Hepatocyte (in vitro differentiated cells): ENCODE measurements at regions not wholly inside any gene's neighbourhood (a gene's known extent, or its start where the extent isn't known, plus 50 kb on each side); places are given as distances from the start of the nearest gene placed in this dataset.

ENCODE experiments used
- DNase-seq: peaks from one replicate; pipeline ENCODE4 v3.0.0-alpha.2; 2016; ENCODE audit warnings: low spot score
- H2AFZ ChIP-seq: fragments of 200-600 bp; sonication (generic); 2 replicates; pipeline ENCODE4 v1.6.0; 2016; ENCODE audit warnings: antibody characterized with exemption, mild to moderate bottlenecking
- H3K27ac ChIP-seq: fragments of 200-600 bp; sonication (generic); 2 replicates; pipeline ENCODE4 v1.5.1; 2016; ENCODE audit warnings: mild to moderate bottlenecking
- H3K27me3 ChIP-seq: fragments of 200-600 bp; sonication (generic); 2 replicates; pipeline ENCODE4 v1.6.1; 2016
- H3K36me3 ChIP-seq: fragments of 200-600 bp; sonication (generic); replicated peaks from 2 replicates; pipeline ENCODE4 v1.5.1; 2016; ENCODE audit warnings: low read depth; ENCODE audit not compliant: insufficient read depth
- H3K4me1 ChIP-seq: fragments of 200-600 bp; sonication (generic); 2 replicates; pipeline ENCODE4 v1.5.1; 2016; ENCODE audit warnings: mild to moderate bottlenecking, moderate library complexity; ENCODE audit not compliant: insufficient read depth
- H3K4me2 ChIP-seq: fragments of 200-600 bp; sonication (generic); 2 replicates; pipeline ENCODE4 v1.6.0; 2016
- H3K4me3 ChIP-seq: fragments of 200-600 bp; sonication (generic); 2 replicates; pipeline ENCODE4 v1.5.1; 2016; ENCODE audit warnings: mild to moderate bottlenecking
- H3K79me2 ChIP-seq: fragments of 200-600 bp; sonication (generic); 2 replicates; pipeline ENCODE4 v1.6.0; 2017; ENCODE audit warnings: mild to moderate bottlenecking
- H3K9me2 ChIP-seq: fragments of 200-600 bp; sonication (generic); replicated peaks from 2 replicates; pipeline ENCODE4 v1.6.0; 2017; ENCODE audit warnings: mild to moderate bottlenecking; ENCODE audit not compliant: insufficient read depth
- H3K9me3 ChIP-seq: fragments of 200-600 bp; sonication (generic); 2 replicates; pipeline ENCODE4 v1.5.1; 2016; ENCODE audit warnings: low read depth, mild to moderate bottlenecking
- H4K20me1 ChIP-seq: fragments of 200-600 bp; sonication (generic); 2 replicates; pipeline ENCODE4 v1.6.0; 2016; ENCODE audit warnings: mild to moderate bottlenecking; ENCODE audit not compliant: insufficient read depth, poor library complexity, severe bottlenecking
- EZH2 ChIP-seq: fragments of 200-600 bp; sonication (generic); IDR thresholded peaks from 2 replicates; pipeline ENCODE4 v1.6.1; 2016; ENCODE audit warnings: antibody characterized with exemption, mild to moderate bottlenecking, borderline replicate concordance
- EZH2phosphoT487 ChIP-seq: fragments of 200-600 bp; sonication (generic); IDR thresholded peaks from one replicate; pipeline ENCODE4 v1.6.1; 2018; ENCODE audit warnings: antibody characterized with exemption, mild to moderate bottlenecking, low read depth, moderate library complexity; ENCODE audit not compliant: unreplicated experiment, severe bottlenecking
- WGBS: methylation state at CpG from one replicate; pipeline ENCODE4 v1.1.6; 2016; ENCODE audit warnings: low lambda C conversion rate; ENCODE audit errors: missing lambda C conversion rate; 5-methylcytosine and 5-hydroxymethylcytosine counted together
- TF ChIP-seq, protein P1 (sequence below): fragments of 200-600 bp; sonication (generic); IDR thresholded peaks from 2 replicates; pipeline ENCODE4 v1.5.1; 2016; ENCODE audit warnings: antibody characterized with exemption, mild to moderate bottlenecking; ENCODE audit not compliant: poor library complexity

GRCh38 chr1:29393451-29393826, 157.1 kb downstream of the PTPRU start:
- H3K9me2 ChIP-seq: no peaks in the 10 kb centered on the region
- no peak overlapping the region for H3K4me2 ChIP-seq
- no peaks in the 10 kb centered on the region for H3K27me3 ChIP-seq
- H3K9me3 ChIP-seq: no peaks in the 10 kb centered on the region
- H3K4me3 ChIP-seq: no peak overlapping the region
- 71% methylated on average over 2 of the region's 2 CpGs for WGBS
- H2AFZ ChIP-seq: no peak overlapping the region
- no peaks in the 10 kb centered on the region for H3K36me3 ChIP-seq
- H3K27ac ChIP-seq: no peak overlapping the region
- no peaks in the 10 kb centered on the region for H3K4me1 ChIP-seq
- H4K20me1 ChIP-seq: no peaks in the 10 kb centered on the region
- H3K79me2 ChIP-seq: no peaks in the 10 kb centered on the region
- TF ChIP-seq EZH2 (no peak), EZH2phosphoT487 (no peak)
- TF ChIP-seq, protein P1, sequence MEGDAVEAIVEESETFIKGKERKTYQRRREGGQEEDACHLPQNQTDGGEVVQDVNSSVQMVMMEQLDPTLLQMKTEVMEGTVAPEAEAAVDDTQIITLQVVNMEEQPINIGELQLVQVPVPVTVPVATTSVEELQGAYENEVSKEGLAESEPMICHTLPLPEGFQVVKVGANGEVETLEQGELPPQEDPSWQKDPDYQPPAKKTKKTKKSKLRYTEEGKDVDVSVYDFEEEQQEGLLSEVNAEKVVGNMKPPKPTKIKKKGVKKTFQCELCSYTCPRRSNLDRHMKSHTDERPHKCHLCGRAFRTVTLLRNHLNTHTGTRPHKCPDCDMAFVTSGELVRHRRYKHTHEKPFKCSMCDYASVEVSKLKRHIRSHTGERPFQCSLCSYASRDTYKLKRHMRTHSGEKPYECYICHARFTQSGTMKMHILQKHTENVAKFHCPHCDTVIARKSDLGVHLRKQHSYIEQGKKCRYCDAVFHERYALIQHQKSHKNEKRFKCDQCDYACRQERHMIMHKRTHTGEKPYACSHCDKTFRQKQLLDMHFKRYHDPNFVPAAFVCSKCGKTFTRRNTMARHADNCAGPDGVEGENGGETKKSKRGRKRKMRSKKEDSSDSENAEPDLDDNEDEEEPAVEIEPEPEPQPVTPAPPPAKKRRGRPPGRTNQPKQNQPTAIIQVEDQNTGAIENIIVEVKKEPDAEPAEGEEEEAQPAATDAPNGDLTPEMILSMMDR: no peak
- no peak for DNase-seq

- Histone ChIP-seq H4K20me1 (no peaks in the 10 kb centered on the region), H3K4me1 (no peaks in the 10 kb centered on the region), H3K4me2 (no peak overlapping the region), H3K79me2 (no peaks in the 10 kb centered on the region), H3K4me3 (no peak overlapping the region), H2AFZ (no peak overlapping the region), H3K27me3 (peaks cover 2% of the 10 kb centered on the region), H3K9me2 (no peaks in the 10 kb centered on the region), H3K27ac (no peak overlapping the region), H3K36me3 (no peaks in the 10 kb centered on the region), H3K9me3 (no peaks in the 10 kb centered on the region)
- 72% methylated on average over 7 of the region's 7 CpGs for WGBS
- DNase-seq: no peak
- TF ChIP-seq EZH2 (no peak), EZH2phosphoT487 (no peak)
- TF ChIP-seq, protein P1: no peak
Measured at GRCh38 chr1:29392486-29393450, 156.4 kb downstream of the PTPRU start.

DNA sequence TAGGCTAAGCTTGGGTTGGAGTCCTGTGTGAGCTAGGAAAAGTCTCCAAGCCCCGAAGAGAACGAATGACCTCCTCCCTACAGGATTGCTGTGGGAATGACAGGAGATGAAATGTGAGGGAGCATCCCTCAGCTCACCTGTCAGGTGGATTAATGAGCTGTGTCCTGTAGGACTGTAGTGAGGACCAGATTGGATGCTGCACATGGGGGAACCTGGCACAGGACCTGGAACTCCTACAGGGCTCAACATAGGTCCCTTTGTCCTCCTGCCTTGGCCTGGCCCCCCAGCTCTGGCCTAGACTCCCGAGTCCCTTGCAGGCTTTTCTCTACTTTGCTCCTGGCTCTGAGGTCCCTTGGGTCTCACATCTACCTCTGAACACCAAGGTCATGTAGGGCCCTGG, 155.7 kb downstream of the PTPRU start:
- Histone ChIP-seq H3K4me3 (no peak overlapping the region), H4K20me1 (no peaks in the 10 kb centered on the region), H3K79me2 (no peaks in the 10 kb centered on the region), H3K4me2 (no peak overlapping the region), H3K9me3 (no peaks in the 10 kb centered on the region), H3K27me3 (peaks cover 4% of the 10 kb centered on the region), H3K4me1 (no peaks in the 10 kb centered on the region), H3K27ac (no peak overlapping the region), H3K9me2 (no peaks in the 10 kb centered on the region), H3K36me3 (no peaks in the 10 kb centered on the region), H2AFZ (no peak overlapping the region)
- TF ChIP-seq EZH2: no peak
- TF ChIP-seq, protein P1: no peak
- TF ChIP-seq EZH2phosphoT487: no peak
- no peak for DNase-seq
- 72% methylated on average over 3 of the region's 3 CpGs for WGBS
